Fibroblast of the aortic adventitia (primary cell): ENCODE measurements at regions not wholly inside any gene's neighbourhood (a gene's known extent, or its start where the extent isn't known, plus 50 kb on each side); places are given as distances from the start of the nearest gene placed in this dataset.

Experiments
- DNase-seq: peaks from one replicate; pipeline ENCODE4 v3.0.0-alpha.2; 2010; ENCODE audit warnings: low read depth
- H3K4me3 ChIP-seq: 2 replicates; pipeline ENCODE4 v1.5.1; 2011; ENCODE audit warnings: low read depth, mild to moderate bottlenecking, control low read depth, low read length, moderate library complexity
- TF ChIP-seq, protein P1 (sequence below): IDR thresholded peaks from 2 replicates; pipeline ENCODE4 v1.5.1; 2011; ENCODE audit warnings: mild to moderate bottlenecking, low read length, control low read depth, inconsistent platforms; ENCODE audit not compliant: insufficient read depth

DNA sequence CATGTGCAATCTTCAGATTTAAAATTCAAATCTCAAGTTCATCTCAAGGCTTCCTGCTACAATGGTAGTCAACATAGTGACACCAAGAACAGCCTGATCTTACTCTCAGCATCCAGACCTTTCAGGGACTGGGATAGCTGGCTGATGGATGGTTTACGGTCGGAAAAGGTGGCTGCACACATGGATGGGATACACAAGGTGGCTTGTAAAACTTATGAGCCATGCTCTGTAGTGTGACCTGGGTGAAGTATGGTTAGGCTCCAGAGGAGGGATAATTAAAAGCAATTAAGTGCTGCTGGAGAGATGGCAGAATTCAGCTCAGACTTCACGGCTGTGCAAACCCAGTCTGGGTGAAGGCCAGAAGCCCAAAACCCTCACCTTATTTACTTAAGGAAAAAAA, 379.5 kb downstream of the NFIB start:
- no peak overlapping the region for H3K4me3 ChIP-seq
- no peak for DNase-seq
- TF ChIP-seq, protein P1, sequence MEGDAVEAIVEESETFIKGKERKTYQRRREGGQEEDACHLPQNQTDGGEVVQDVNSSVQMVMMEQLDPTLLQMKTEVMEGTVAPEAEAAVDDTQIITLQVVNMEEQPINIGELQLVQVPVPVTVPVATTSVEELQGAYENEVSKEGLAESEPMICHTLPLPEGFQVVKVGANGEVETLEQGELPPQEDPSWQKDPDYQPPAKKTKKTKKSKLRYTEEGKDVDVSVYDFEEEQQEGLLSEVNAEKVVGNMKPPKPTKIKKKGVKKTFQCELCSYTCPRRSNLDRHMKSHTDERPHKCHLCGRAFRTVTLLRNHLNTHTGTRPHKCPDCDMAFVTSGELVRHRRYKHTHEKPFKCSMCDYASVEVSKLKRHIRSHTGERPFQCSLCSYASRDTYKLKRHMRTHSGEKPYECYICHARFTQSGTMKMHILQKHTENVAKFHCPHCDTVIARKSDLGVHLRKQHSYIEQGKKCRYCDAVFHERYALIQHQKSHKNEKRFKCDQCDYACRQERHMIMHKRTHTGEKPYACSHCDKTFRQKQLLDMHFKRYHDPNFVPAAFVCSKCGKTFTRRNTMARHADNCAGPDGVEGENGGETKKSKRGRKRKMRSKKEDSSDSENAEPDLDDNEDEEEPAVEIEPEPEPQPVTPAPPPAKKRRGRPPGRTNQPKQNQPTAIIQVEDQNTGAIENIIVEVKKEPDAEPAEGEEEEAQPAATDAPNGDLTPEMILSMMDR, result no peak

DNA sequence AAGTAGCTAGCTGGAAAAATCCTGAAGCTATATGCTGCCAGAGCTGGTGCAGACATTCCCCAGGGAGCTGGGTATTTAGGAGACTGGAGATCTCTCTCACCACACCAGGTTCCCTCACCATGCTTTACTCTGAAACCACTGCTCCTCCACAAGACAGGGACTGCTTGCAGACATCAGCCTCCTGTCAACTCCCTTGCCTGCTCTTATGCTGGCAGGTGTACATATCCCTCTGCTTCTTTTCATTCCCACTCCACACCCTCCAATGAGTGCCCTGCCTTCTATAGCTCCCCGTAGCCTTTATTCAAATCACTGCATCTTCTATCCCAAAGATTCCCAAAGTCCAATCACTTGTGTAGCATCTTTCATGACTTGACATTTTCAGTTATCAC, 380.7 kb downstream of the NFIB start:
- H3K4me3 ChIP-seq, result no peak overlapping the region
- DNase-seq, result no peak
- TF ChIP-seq, protein P1, result no peak

DNA sequence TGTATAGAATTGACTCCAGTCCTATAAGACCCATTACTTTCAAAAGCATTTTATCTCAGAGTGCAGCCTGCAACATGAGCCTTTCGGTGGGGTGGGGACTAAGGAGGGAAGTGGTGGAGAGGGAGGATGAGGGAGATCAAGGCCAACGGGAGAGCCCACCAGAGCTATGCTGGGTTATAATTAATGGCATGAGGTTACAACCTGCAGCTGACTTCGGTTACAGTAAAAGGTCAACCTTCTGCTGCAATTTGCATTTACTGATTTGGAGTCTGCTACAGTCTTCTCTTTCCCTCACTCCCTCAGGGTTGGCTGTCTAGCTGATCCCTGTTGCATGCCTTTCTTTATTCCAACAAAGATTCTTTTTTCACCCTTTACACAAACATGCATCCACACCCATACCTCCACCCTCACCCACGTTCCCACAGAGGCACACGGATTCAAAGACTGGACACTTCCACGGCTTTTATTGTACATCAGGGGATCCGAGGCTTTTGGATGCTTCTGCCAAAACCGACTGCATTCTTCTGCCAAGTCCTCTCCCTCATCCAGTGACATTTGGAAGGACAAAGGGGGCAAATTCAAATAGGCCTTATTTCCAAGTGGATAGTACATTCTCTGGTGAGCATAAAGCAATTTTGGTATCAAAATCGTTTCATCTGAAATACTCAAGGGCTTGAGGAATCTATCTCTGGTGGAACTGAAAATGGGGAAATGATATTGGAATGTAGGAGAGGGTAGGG, 381.2 kb downstream of the NFIB start:
- TF ChIP-seq, protein P1, result no peak
- DNase-seq, result no peak
- H3K4me3 ChIP-seq, result no peak overlapping the region

DNA sequence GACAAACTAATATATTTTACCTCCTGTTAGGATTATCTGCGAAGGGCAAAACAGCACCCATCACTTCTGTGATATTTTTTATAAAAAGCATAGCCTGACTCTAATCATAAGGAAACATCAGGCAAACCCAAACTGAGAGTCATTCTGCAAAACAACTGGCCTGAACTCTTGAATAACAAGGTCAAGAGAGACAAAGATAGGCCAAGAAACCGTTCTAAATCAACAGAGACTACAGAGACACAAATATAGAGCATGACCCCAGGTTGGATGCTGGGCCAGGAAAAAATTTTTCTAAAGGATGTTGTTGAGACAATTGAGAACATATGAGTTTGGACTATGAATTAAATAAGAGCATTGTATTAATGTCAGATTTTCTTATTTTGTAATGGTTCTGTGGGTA, 384.9 kb downstream of the NFIB start:
- TF ChIP-seq, protein P1, result no peak
- no peak for DNase-seq
- no peak overlapping the region for H3K4me3 ChIP-seq

DNA sequence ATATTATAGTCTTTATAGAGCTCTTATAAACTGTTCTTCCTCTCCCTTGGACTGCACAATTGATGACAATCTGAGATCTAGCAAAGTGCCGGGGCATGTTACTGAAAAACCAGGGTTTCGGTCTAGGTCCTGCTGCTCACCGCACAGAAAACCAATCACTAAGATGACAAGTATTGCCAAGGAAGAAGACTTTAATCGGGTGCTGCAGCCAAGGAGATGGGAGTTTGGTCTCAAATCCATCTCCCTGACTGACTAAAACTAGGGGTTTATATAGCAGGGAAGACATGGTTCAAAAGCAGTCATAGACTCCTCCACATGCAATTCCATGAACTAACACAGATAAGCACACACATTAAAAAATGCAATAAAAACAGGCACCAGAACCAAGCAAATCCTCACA, 390.6 kb downstream of the NFIB start:
- no peak for DNase-seq
- no peak overlapping the region for H3K4me3 ChIP-seq
- TF ChIP-seq, protein P1, result no peak

DNA sequence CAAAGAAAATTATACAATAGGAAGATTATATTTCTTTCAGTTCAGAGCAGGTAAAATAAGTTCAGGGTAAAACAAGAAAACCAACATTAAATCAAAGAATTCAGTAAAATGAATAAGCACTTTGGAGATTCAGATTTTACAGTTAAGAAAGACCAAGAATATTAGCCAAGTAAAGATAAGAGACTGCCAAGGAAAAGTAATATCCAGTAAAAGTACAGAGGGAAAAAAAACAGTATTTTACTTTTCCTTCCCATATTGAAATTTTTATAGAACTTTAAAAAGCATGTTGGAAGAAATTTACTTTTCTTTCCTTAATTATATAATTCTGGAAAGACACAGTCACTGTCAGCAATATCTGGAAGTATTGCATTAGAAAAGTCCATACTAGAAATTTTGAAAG, 393.4 kb downstream of the NFIB start:
- TF ChIP-seq, protein P1, result no peak
- DNase-seq, result peak; percentile 50
- H3K4me3 ChIP-seq, result no peak overlapping the region

DNA sequence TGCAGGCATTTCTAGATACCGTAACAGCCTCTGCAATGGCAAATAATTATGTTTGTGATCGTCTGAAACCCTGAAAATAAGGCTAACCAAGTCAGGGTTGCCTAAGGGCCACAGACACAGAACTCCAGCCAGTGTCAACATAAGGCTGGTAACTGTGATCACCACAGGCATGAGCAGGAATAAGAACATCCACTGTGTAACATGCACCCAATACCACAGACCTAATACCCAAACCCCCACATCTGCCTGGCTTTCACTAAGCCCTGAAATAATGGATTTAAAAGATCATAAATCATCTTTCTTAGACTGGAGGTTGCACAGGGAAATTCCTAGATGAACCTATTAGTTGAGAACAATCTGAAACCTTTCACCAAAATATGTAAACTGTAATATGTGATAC, 394.5 kb downstream of the NFIB start:
- DNase-seq, result peak; percentile 40
- H3K4me3 ChIP-seq, result no peak overlapping the region
- TF ChIP-seq, protein P1, result no peak
